H9 (cell line): ENCODE measurements at regions not wholly inside any gene's neighbourhood (a gene's known extent, or its start where the extent isn't known, plus 50 kb on each side); places are given as distances from the start of the nearest gene placed in this dataset.

Source experiments
- DNase-seq: peaks from one replicate; pipeline ENCODE4 v3.0.0-alpha.2; 2017
- H2AFZ ChIP-seq: one replicate; pipeline ENCODE4 v1.6.1; 2013; ENCODE audit warnings: mild to moderate bottlenecking, low read length, control low read depth, moderate library complexity
- H2AK5ac ChIP-seq: 2 replicates; pipeline ENCODE4 v1.6.1; 2013; ENCODE audit warnings: low read length, control low read depth, mixed read lengths; ENCODE audit not compliant: insufficient read length
- H2BK120ac ChIP-seq: one replicate; pipeline ENCODE4 v1.6.1; 2013; ENCODE audit warnings: low read depth, mild to moderate bottlenecking, low read length, control low read depth, inconsistent platforms; ENCODE audit not compliant: poor library complexity, severe bottlenecking
- H2BK12ac ChIP-seq: 2 replicates; pipeline ENCODE4 v1.6.1; 2013; ENCODE audit warnings: low read length, control low read depth, mixed read lengths, low read depth; ENCODE audit not compliant: insufficient read length
- H2BK15ac ChIP-seq: 2 replicates; pipeline ENCODE4 v1.6.1; 2013; ENCODE audit warnings: low read depth, low read length, control low read depth
- H2BK20ac ChIP-seq: one replicate; pipeline ENCODE4 v1.6.1; 2013; ENCODE audit warnings: low read depth, mild to moderate bottlenecking, low read length, control low read depth, inconsistent platforms; ENCODE audit not compliant: poor library complexity, severe bottlenecking
- H2BK5ac ChIP-seq: 2 replicates; pipeline ENCODE4 v1.6.1; 2013; ENCODE audit warnings: low read length, control low read depth, mixed read lengths; ENCODE audit not compliant: insufficient read length
- H3K14ac ChIP-seq: 2 replicates; pipeline ENCODE4 v1.6.1; 2013; ENCODE audit warnings: low read length, control low read depth; ENCODE audit not compliant: insufficient read depth
- H3K18ac ChIP-seq: 2 replicates; pipeline ENCODE4 v1.6.1; 2013; ENCODE audit warnings: low read depth, mild to moderate bottlenecking, mixed read lengths, low read length, control low read depth; ENCODE audit not compliant: insufficient read length
- H3K23ac ChIP-seq: 2 replicates; pipeline ENCODE4 v1.6.1; 2013; ENCODE audit warnings: low read length, control low read depth, mixed read lengths, low read depth; ENCODE audit not compliant: insufficient read length
- H3K23me2 ChIP-seq: 2 replicates; pipeline ENCODE4 v1.6.1; 2013; ENCODE audit warnings: low read depth, mild to moderate bottlenecking, mixed read lengths, low read length, control low read depth; ENCODE audit not compliant: insufficient read length, poor library complexity, severe bottlenecking
- H3K27ac ChIP-seq: 2 replicates; pipeline ENCODE4 v1.5.1; 2013; ENCODE audit warnings: low read length, control low read depth, mixed read lengths, low read depth; ENCODE audit not compliant: insufficient read length
- H3K27me3 ChIP-seq: 2 replicates; pipeline ENCODE4 v1.6.1; 2013; ENCODE audit warnings: low read length, control low read depth, inconsistent platforms; ENCODE audit not compliant: insufficient read depth
- H3K4ac ChIP-seq: 2 replicates; pipeline ENCODE4 v1.6.1; 2013; ENCODE audit warnings: low read depth, mild to moderate bottlenecking, control low read depth, inconsistent platforms, low read length, moderate library complexity
- H3K4me1 ChIP-seq: 2 replicates; pipeline ENCODE4 v1.6.1; 2013; ENCODE audit warnings: low read length, control low read depth, inconsistent platforms; ENCODE audit not compliant: insufficient read depth
- H3K4me2 ChIP-seq: 2 replicates; pipeline ENCODE4 v1.6.1; 2013; ENCODE audit warnings: low read length, control low read depth, mixed read lengths; ENCODE audit not compliant: insufficient read length, insufficient read depth
- H3K56ac ChIP-seq: 2 replicates; pipeline ENCODE4 v1.6.1; 2013; ENCODE audit warnings: low read depth, mild to moderate bottlenecking, mixed read lengths, low read length, control low read depth; ENCODE audit not compliant: insufficient read length
- H3K79me1 ChIP-seq: 2 replicates; pipeline ENCODE4 v1.6.1; 2013; ENCODE audit warnings: low read depth, mild to moderate bottlenecking, moderate library complexity, low read length, control low read depth, inconsistent platforms; ENCODE audit not compliant: insufficient read depth, poor library complexity, severe bottlenecking
- H3K79me2 ChIP-seq: 2 replicates; pipeline ENCODE4 v1.6.1; 2013; ENCODE audit warnings: low read length, control low read depth, inconsistent platforms; ENCODE audit not compliant: insufficient read depth
- H3K9ac ChIP-seq: 2 replicates; pipeline ENCODE4 v1.6.1; 2013; ENCODE audit warnings: low read length, control low read depth, mixed read lengths; ENCODE audit not compliant: insufficient read length; ENCODE audit errors: extremely low read depth
- H3K9me3 ChIP-seq: one replicate; pipeline ENCODE4 v1.6.1; 2013; ENCODE audit warnings: low read depth, low read length, inconsistent platforms; ENCODE audit not compliant: control insufficient read depth
- H3T11ph ChIP-seq: one replicate; pipeline ENCODE4 v1.6.1; 2013; ENCODE audit warnings: mild to moderate bottlenecking, low read length, control low read depth, inconsistent platforms
- H4K20me1 ChIP-seq: one replicate; pipeline ENCODE4 v1.6.1; 2013; ENCODE audit not compliant: control insufficient read depth, insufficient read length, insufficient read depth
- H4K5ac ChIP-seq: 2 replicates; pipeline ENCODE4 v1.6.1; 2013; ENCODE audit warnings: low read depth, mild to moderate bottlenecking, mixed read lengths, low read length, control low read depth; ENCODE audit not compliant: insufficient read length
- H4K8ac ChIP-seq: replicated peaks from 2 replicates; pipeline ENCODE4 v1.6.1; 2013; ENCODE audit warnings: low read length, control low read depth, mixed read lengths, low read depth; ENCODE audit not compliant: insufficient read length
- H4K91ac ChIP-seq: 2 replicates; pipeline ENCODE4 v1.6.1; 2013; ENCODE audit warnings: low read depth, mild to moderate bottlenecking, moderate library complexity, mixed read lengths, low read length, control low read depth; ENCODE audit not compliant: insufficient read length
- H3K27ac Mint-ChIP-seq, 3 experiments: 2 replicates in 2 of 3; 3 replicates in 1 of 3; pipeline ENCODE4 v1.8.0; 2020 to 2021; ENCODE audit warnings: mixed read lengths in 3 of 3, mild to moderate bottlenecking in 1 of 3, moderate library complexity in 1 of 3
- H3K27me3 Mint-ChIP-seq: 2 replicates; pipeline ENCODE4 v1.8.0; 2021; ENCODE audit warnings: low read depth, mild to moderate bottlenecking, moderate library complexity, mixed read lengths
- H3K36me3 Mint-ChIP-seq, 3 experiments: 2 replicates in 2 of 3; 3 replicates in 1 of 3; pipeline ENCODE4 v1.8.0; 2020 to 2021; ENCODE audit warnings: low read depth in 3 of 3, mixed read lengths in 3 of 3; ENCODE audit not compliant: insufficient read depth in 1 of 3
- H3K4me1 Mint-ChIP-seq, 2 experiments: 2 replicates each; pipeline ENCODE4 v1.8.0; 2020; ENCODE audit warnings: mixed read lengths in 2 of 2
- H3K4me3 Mint-ChIP-seq, 2 experiments: 2 replicates in 1 of 2; 3 replicates in 1 of 2; pipeline ENCODE4 v1.8.0; 2020 to 2021; ENCODE audit warnings: mild to moderate bottlenecking in 2 of 2, mixed read lengths in 2 of 2, moderate library complexity in 1 of 2
- H3K9me3 Mint-ChIP-seq, 2 experiments: 2 replicates in 1 of 2; 3 replicates in 1 of 2; pipeline ENCODE4 v1.8.0; 2020; ENCODE audit warnings: mild to moderate bottlenecking in 2 of 2, mixed read lengths in 2 of 2, moderate library complexity in 1 of 2
- CTCF ChIP-seq: fragments of 200-600 bp; sonication (generic); conservative IDR thresholded peaks from 3 replicates; pipeline ENCODE4 v1.8.0; 2021; ENCODE audit warnings: antibody characterized with exemption, mild to moderate bottlenecking
- WGBS: extraction: QIAGEN DNeasy Blood & Tissue Kit; methylation state at CpG from one replicate; pipeline ENCODE4 v1.1.7; 2013; ENCODE audit warnings: missing lambda C conversion rate, low lambda C conversion rate, mixed read lengths; ENCODE audit not compliant: insufficient read length; ENCODE audit errors: extremely low coverage; 5-methylcytosine and 5-hydroxymethylcytosine counted together

GRCh38 chr12:95365912-95366311 lies 108.0 kb upstream of the METAP2 start:
- no peak overlapping the region for H2BK20ac ChIP-seq
- WGBS, result no CpG with 5 or more reads among the region's 2 CpGs
- Mint-ChIP-seq H3K4me1 (no peaks in the 10 kb centered on the region), H3K4me3 (no peak overlapping the region), H3K27ac (no peak overlapping the region), H3K27me3 (no peaks in the 10 kb centered on the region), H3K9me3 (no peaks in the 10 kb centered on the region), H3K36me3 (no peaks in the 10 kb centered on the region)
- no peak overlapping the region for H2BK15ac ChIP-seq
- no peak overlapping the region for H3K4me2 ChIP-seq
- H3K56ac ChIP-seq, result no peak overlapping the region
- no peak overlapping the region for H4K5ac ChIP-seq
- no peak overlapping the region for H4K91ac ChIP-seq
- H3K18ac ChIP-seq, result no peak overlapping the region
- no peak overlapping the region for H3K27ac ChIP-seq
- no peak overlapping the region for H3T11ph ChIP-seq
- no peaks in the 10 kb centered on the region for H3K9me3 ChIP-seq
- no peak for DNase-seq
- H3K23ac ChIP-seq, result no peak overlapping the region
- H3K4me1 ChIP-seq, result no peaks in the 10 kb centered on the region
- H2AFZ ChIP-seq, result no peak overlapping the region
- H3K23me2 ChIP-seq, result no peaks in the 10 kb centered on the region
- H2AK5ac ChIP-seq, result no peak overlapping the region
- no peak for TF ChIP-seq CTCF
- no peak overlapping the region for H3K9ac ChIP-seq
- H3K79me1 ChIP-seq, result no peaks in the 10 kb centered on the region
- H2BK120ac ChIP-seq, result no peak overlapping the region
- no peak overlapping the region for H2BK12ac ChIP-seq
- H2BK5ac ChIP-seq, result no peak overlapping the region
- H3K27me3 ChIP-seq, result no peaks in the 10 kb centered on the region
- no peak overlapping the region for H4K8ac ChIP-seq
- H3K79me2 ChIP-seq, result no peaks in the 10 kb centered on the region
- no peak overlapping the region for H3K14ac ChIP-seq
- H4K20me1 ChIP-seq, result no peaks in the 10 kb centered on the region
- no peak overlapping the region for H3K4ac ChIP-seq
